ENCODE measurements at regions not wholly inside any gene's neighbourhood (a gene's known extent, or its start where the extent isn't known, plus 50 kb on each side); places are given as distances from the start of the nearest gene placed in this dataset.

- in situ Hi-C loops (cut with MboI; ENCODE audit: low pct_unique_long_range_greater_than_20kb, low sequenced_read_pairs, unreplicated experiment) = no loop called here
- no peak for DNase-seq (ENCODE audit: low spot score)
- TF ChIP-seq CTCF (IDR thresholded peaks at IDR 0.05; ENCODE audit: extremely low read depth, insufficient read depth, missing control alignments) = no peak
Measured at GRCh38 chr6:26163427-26164119, 76.3 kb downstream of the HFE start.

GRCh38 chr6:26164120-26164505 is 76.9 kb downstream of the HFE start:
- in situ Hi-C loops (cut with MboI; ENCODE audit: low pct_unique_long_range_greater_than_20kb, low sequenced_read_pairs, unreplicated experiment) = no loop called here
- DNase-seq (ENCODE audit: low spot score) = no peak
- no peak for TF ChIP-seq CTCF (IDR thresholded peaks at IDR 0.05; ENCODE audit: extremely low read depth, insufficient read depth, missing control alignments)

- in situ Hi-C loops (cut with MboI; ENCODE audit: low pct_unique_long_range_greater_than_20kb, low sequenced_read_pairs, unreplicated experiment) = no loop called here
- TF ChIP-seq CTCF (IDR thresholded peaks at IDR 0.05; ENCODE audit: extremely low read depth, insufficient read depth, missing control alignments) = no peak
- no peak for DNase-seq (ENCODE audit: low spot score)
Measured at GRCh38 chr6:26165261-26165790, 78.1 kb downstream of the HFE start.

GRCh38 chr6:26170181-26170580 is 83.0 kb downstream of the HFE start:
- no peak for TF ChIP-seq CTCF (IDR thresholded peaks at IDR 0.05; ENCODE audit: extremely low read depth, insufficient read depth, missing control alignments)
- in situ Hi-C loops (cut with MboI; ENCODE audit: low pct_unique_long_range_greater_than_20kb, low sequenced_read_pairs, unreplicated experiment) = no loop called here
- DNase-seq (ENCODE audit: low spot score) = peak; percentile 39

- TF ChIP-seq CTCF (IDR thresholded peaks at IDR 0.05; ENCODE audit: extremely low read depth, insufficient read depth, missing control alignments) = no peak
- no peak for DNase-seq (ENCODE audit: low spot score)
- in situ Hi-C loops (cut with MboI; ENCODE audit: low pct_unique_long_range_greater_than_20kb, low sequenced_read_pairs, unreplicated experiment) = no loop called here
Measured at GRCh38 chr6:26170951-26171841, 84.0 kb downstream of the HFE start.

GRCh38 chr6:26172608-26172968 is 85.4 kb downstream of the HFE start:
- TF ChIP-seq CTCF (IDR thresholded peaks at IDR 0.05; ENCODE audit: extremely low read depth, insufficient read depth, missing control alignments) = no peak
- in situ Hi-C loops (cut with MboI; ENCODE audit: low pct_unique_long_range_greater_than_20kb, low sequenced_read_pairs, unreplicated experiment) = no loop called here
- no peak for DNase-seq (ENCODE audit: low spot score)

Measured in GM13977 (cell line).